GM12878 (cell line): ENCODE measurements at regions not wholly inside any gene's neighbourhood (a gene's known extent, or its start where the extent isn't known, plus 50 kb on each side); places are given as distances from the start of the nearest gene placed in this dataset.

Experiments used
- ATAC-seq: fragments of 200-7000 bp; cut with Tn5 transposase; 3 replicates; pipeline ENCODE4 v1.9.1; 2020; ENCODE audit warnings: mild to moderate bottlenecking, moderate library complexity
- BruUV-seq: library from RNA; stranded (reverse); fragments of 400-500 nt; replicated peaks from 2 replicates; lab custom pipeline; 2021; lab: Mats Ljungman, UMichigan
- CTCF ChIA-PET: fragments of 300-600 bp; sonication (Branson Sonifier 250); formaldehyde crosslinking; extraction: SDS; loops from one replicate; lab custom pipeline; 2021; ENCODE audit warnings: inconsistent platforms; lab: Yijun Ruan, JAX
- POLR2A ChIA-PET: fragments of 350-600 bp; formaldehyde crosslinking; extraction: SDS; loops from one replicate; lab custom pipeline; 2021; ENCODE audit warnings: inconsistent platforms; lab: Charles Lee
- RAD21 ChIA-PET: fragments of 300-600 bp; sonication (Branson Sonifier 250); formaldehyde crosslinking; loops from one replicate; lab custom pipeline; 2023; ENCODE audit warnings: antibody characterized with exemption; ENCODE audit not compliant: unreplicated experiment; lab: Charles Lee
- SMC1A ChIA-PET: fragments of 300-600 bp; sonication (Branson Sonifier 250); formaldehyde crosslinking; loops from one replicate; lab custom pipeline; 2023; ENCODE audit not compliant: unreplicated experiment, uncharacterized antibody; lab: Charles Lee
- DNase-seq: peaks from one replicate; pipeline ENCODE4 v3.0.0-alpha.2; 2011; ENCODE audit warnings: low read depth, low spot score
- FAIRE-seq: peaks from 3 replicates; lab custom pipeline; 2011; peaks lifted over from hg19 to GRCh38; lab: Jason Lieb, UNC
- H2AFZ ChIP-seq: 2 replicates; pipeline ENCODE4 v1.6.0; 2011; ENCODE audit warnings: low read depth, low read length, control low read depth; ENCODE audit not compliant: control insufficient read depth
- H3K27ac ChIP-seq: 2 replicates; pipeline ENCODE4 v1.5.1; 2011; ENCODE audit warnings: control low read depth; ENCODE audit not compliant: control insufficient read depth, insufficient read depth
- H3K27me3 ChIP-seq, 2 experiments: replicated peaks in 1 of 2; 2 replicates each; pipeline versions ENCODE4 v1.6.0 to v1.6.1; 2011; ENCODE audit warnings: low read length in 1 of 2; ENCODE audit not compliant: control insufficient read depth in 2 of 2, insufficient read depth in 2 of 2
- H3K36me3 ChIP-seq, 2 experiments: 2 replicates each; pipeline ENCODE4 v1.5.1; 2011; ENCODE audit warnings: low read length in 1 of 2; ENCODE audit not compliant: control insufficient read depth in 2 of 2, insufficient read depth in 2 of 2
- H3K4me1 ChIP-seq: 2 replicates; pipeline ENCODE4 v1.6.1; 2011; ENCODE audit warnings: mild to moderate bottlenecking, low read length, moderate library complexity, mixed read lengths; ENCODE audit not compliant: control insufficient read depth, insufficient read depth
- H3K4me2 ChIP-seq: 2 replicates; pipeline ENCODE4 v1.6.0; 2011; ENCODE audit warnings: control low read depth; ENCODE audit not compliant: control insufficient read depth, insufficient read depth
- H3K4me3 ChIP-seq: fragments of 200-600 bp; sonication (generic); 2 replicates; pipeline ENCODE4 v1.5.1; 2016
- H3K79me2 ChIP-seq: 2 replicates; pipeline ENCODE4 v1.6.0; 2011; ENCODE audit warnings: low read length; ENCODE audit not compliant: control insufficient read depth, insufficient read depth
- H3K9ac ChIP-seq: 2 replicates; pipeline ENCODE4 v1.8.0; 2011; ENCODE audit warnings: low read length, control low read depth, mixed read lengths; ENCODE audit not compliant: control insufficient read depth, insufficient read depth
- H3K9me3 ChIP-seq: replicated peaks from 3 replicates; pipeline ENCODE4 v1.5.1; 2011; ENCODE audit warnings: mild to moderate bottlenecking, low read length; ENCODE audit not compliant: control insufficient read depth, insufficient read depth
- H4K20me1 ChIP-seq: 2 replicates; pipeline ENCODE4 v1.6.0; 2011; ENCODE audit not compliant: control insufficient read depth, insufficient read depth
- KLF5 ChIP-seq: fragments of 450-650 bp; IDR thresholded peaks from 2 replicates; pipeline ENCODE4 v1.6.1; 2014; ENCODE audit warnings: mild to moderate bottlenecking; ENCODE audit not compliant: partially characterized antibody
- NFIC ChIP-seq: IDR thresholded peaks from 2 replicates; pipeline ENCODE4 v1.6.1; 2012; ENCODE audit warnings: low read depth, mild to moderate bottlenecking, inconsistent platforms, low read length, moderate library complexity
- NR2C1 ChIP-seq: fragments of 450-650 bp; IDR thresholded peaks from 2 replicates; pipeline ENCODE4 v1.6.1; 2017; ENCODE audit warnings: antibody characterized with exemption, mild to moderate bottlenecking, moderate library complexity
- PAX5 ChIP-seq: IDR thresholded peaks from 2 replicates; pipeline ENCODE4 v1.6.1; 2011; ENCODE audit warnings: low read depth, low read length, borderline replicate concordance
- TAF1 ChIP-seq: IDR thresholded peaks from 2 replicates; pipeline ENCODE4 v1.6.1; 2011; ENCODE audit warnings: mild to moderate bottlenecking, low read depth, low read length, borderline replicate concordance
- ZNF274 ChIP-seq: IDR thresholded peaks from one replicate; pipeline ENCODE4 v1.8.0; 2011; ENCODE audit not compliant: insufficient read length, insufficient read depth
- WGBS: methylation state at CpG from one replicate; pipeline ENCODE4 v1.1.6; 2016; ENCODE audit warnings: low lambda C conversion rate; ENCODE audit not compliant: insufficient replicate concordance, insufficient coverage; ENCODE audit errors: missing lambda C conversion rate; 5-methylcytosine and 5-hydroxymethylcytosine counted together
- in situ Hi-C: fragments of 300-500 bp; cut with MboI; formaldehyde crosslinking; loops from 9 replicates; pipeline ENCODE4 v1.14.3; 2018; ENCODE audit warnings: mixed read lengths
- intact Hi-C: fragments of 100-400 bp; cut with micrococcal nuclease; formaldehyde crosslinking; loops from one replicate; pipeline ENCODE4 v1.14.2; 2022; ENCODE audit not compliant: unreplicated experiment
- TF ChIP-seq, protein P1 (sequence below): IDR thresholded peaks from 2 replicates; pipeline ENCODE4 v1.6.1; 2012; ENCODE audit warnings: mild to moderate bottlenecking, low read depth, low read length
- TF ChIP-seq, protein P2 (sequence below): IDR thresholded peaks from 2 replicates; pipeline ENCODE4 v1.6.1; 2012; ENCODE audit warnings: low read length, inconsistent platforms
- TF ChIP-seq, protein P3 (sequence below): IDR thresholded peaks from 2 replicates; pipeline ENCODE4 v1.6.1; 2011; ENCODE audit warnings: borderline replicate concordance, low read depth, mild to moderate bottlenecking, moderate library complexity, mixed read lengths, low read length; ENCODE audit not compliant: insufficient read depth; ENCODE audit errors: extremely low read length
- TF ChIP-seq, protein P4 (sequence below): fragments of 450-650 bp; IDR thresholded peaks from 2 replicates; pipeline ENCODE4 v1.6.1; 2018; ENCODE audit warnings: borderline replicate concordance, mild to moderate bottlenecking; ENCODE audit not compliant: partially characterized antibody

DNA sequence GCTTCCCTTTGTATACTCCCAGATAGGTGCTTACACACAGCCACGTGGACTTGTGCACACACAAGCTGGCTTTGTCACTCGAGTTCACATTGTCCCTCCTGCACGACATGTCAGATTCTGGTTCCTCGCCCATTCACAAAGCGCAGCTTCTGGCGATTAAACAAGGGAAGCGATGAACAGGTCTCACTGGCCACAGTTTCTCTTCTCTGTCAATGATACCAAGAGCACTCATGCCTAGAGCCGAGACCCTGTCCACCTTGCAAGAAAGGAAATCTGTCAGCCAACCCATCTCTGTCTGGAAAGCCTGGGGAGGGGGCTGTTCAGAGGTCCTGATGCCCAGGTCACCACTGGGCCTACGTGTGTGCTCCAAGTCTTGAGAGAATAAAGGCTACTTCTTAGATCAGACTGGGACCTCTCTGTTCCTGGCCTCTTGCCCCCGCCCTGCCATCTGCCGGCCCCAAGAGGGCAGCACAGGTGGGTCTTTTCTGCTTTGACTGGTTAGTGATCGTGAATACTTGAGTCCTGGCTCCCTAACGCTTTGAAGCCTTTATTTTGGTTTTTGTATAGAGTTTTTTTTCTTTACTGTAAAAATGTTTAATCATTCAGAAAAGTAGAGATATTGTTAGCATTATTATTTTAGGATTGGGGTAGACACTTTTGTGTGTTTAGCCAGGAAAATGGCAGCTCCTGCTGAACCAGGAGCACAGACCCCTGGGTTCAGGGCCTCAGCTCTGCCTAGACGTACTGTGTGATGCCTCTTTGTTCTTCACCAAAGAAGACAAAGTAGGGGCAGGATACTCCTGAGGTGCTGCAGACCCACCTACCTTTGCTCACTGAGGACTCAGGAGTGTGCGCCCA is 104.7 kb downstream of the MRM1 start (continued):
- TF ChIP-seq, protein P1, sequence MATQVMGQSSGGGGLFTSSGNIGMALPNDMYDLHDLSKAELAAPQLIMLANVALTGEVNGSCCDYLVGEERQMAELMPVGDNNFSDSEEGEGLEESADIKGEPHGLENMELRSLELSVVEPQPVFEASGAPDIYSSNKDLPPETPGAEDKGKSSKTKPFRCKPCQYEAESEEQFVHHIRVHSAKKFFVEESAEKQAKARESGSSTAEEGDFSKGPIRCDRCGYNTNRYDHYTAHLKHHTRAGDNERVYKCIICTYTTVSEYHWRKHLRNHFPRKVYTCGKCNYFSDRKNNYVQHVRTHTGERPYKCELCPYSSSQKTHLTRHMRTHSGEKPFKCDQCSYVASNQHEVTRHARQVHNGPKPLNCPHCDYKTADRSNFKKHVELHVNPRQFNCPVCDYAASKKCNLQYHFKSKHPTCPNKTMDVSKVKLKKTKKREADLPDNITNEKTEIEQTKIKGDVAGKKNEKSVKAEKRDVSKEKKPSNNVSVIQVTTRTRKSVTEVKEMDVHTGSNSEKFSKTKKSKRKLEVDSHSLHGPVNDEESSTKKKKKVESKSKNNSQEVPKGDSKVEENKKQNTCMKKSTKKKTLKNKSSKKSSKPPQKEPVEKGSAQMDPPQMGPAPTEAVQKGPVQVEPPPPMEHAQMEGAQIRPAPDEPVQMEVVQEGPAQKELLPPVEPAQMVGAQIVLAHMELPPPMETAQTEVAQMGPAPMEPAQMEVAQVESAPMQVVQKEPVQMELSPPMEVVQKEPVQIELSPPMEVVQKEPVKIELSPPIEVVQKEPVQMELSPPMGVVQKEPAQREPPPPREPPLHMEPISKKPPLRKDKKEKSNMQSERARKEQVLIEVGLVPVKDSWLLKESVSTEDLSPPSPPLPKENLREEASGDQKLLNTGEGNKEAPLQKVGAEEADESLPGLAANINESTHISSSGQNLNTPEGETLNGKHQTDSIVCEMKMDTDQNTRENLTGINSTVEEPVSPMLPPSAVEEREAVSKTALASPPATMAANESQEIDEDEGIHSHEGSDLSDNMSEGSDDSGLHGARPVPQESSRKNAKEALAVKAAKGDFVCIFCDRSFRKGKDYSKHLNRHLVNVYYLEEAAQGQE: no peak

DNA sequence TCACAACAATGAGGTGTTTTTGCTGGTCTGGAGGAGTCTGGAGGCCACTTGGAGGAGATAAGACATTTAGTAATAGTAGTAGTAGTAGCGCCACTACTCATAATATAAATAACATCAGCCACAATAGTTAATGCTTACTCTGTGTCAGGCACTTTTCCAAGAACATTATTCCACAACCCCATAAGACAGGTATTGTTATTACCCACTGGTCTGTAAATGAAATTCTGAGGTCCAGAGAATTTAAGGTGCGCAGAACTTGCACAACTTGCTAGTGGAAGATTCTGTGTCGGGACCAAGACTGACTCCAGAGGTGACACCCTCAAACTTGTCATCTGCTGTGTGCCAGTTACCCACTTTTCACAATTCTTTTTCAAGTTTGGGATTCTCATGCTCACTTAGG is 106.5 kb downstream of the MRM1 start:
- CTCF ChIA-PET: no interaction called here
- Histone ChIP-seq H3K27ac (no peak overlapping the region), H3K79me2 (no peaks in the 10 kb centered on the region), H3K4me2 (no peak overlapping the region), H3K36me3 (no peaks in the 10 kb centered on the region), H3K9ac (no peak overlapping the region), H3K4me3 (no peak overlapping the region), H2AFZ (no peak overlapping the region), H3K9me3 (no peaks in the 10 kb centered on the region), H3K4me1 (no peaks in the 10 kb centered on the region), H4K20me1 (no peaks in the 10 kb centered on the region), H3K27me3 (no peaks in the 10 kb centered on the region; a peak in 2 of 4 replicates)
- in situ Hi-C loops (loop anchor here (5.0 kb wide), 1 partner anchor 81 kb away; no protein-coding TSS in a partner anchor), intact Hi-C loops (loop anchor here (10.0 kb wide), 1 partner anchor 83 kb away; no protein-coding TSS in a partner anchor)
- POLR2A ChIA-PET: no interaction called here
- FAIRE-seq (no peak), ATAC-seq (no peak), DNase-seq (no peak)
- WGBS: 56% methylated on average over 3 of the region's 3 CpGs
- no TSS peak for BruUV-seq
- SMC1A ChIA-PET: interaction anchor here (1.5 kb wide), 1 partner anchor 105 kb away, joined by 7 read pairs; no protein-coding TSS in a partner anchor
- RAD21 ChIA-PET: no interaction called here
- TF ChIP-seq NR2C1 (no peak), KLF5 (no peak), ZNF274 (no peak), TAF1 (no peak), NFIC (no peak), PAX5 (no peak)
- TF ChIP-seq, protein P2, sequence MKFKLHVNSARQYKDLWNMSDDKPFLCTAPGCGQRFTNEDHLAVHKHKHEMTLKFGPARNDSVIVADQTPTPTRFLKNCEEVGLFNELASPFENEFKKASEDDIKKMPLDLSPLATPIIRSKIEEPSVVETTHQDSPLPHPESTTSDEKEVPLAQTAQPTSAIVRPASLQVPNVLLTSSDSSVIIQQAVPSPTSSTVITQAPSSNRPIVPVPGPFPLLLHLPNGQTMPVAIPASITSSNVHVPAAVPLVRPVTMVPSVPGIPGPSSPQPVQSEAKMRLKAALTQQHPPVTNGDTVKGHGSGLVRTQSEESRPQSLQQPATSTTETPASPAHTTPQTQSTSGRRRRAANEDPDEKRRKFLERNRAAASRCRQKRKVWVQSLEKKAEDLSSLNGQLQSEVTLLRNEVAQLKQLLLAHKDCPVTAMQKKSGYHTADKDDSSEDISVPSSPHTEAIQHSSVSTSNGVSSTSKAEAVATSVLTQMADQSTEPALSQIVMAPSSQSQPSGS: no peak
- TF ChIP-seq, protein P3, sequence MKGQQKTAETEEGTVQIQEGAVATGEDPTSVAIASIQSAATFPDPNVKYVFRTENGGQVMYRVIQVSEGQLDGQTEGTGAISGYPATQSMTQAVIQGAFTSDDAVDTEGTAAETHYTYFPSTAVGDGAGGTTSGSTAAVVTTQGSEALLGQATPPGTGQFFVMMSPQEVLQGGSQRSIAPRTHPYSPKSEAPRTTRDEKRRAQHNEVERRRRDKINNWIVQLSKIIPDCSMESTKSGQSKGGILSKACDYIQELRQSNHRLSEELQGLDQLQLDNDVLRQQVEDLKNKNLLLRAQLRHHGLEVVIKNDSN: no peak
- TF ChIP-seq, protein P4, sequence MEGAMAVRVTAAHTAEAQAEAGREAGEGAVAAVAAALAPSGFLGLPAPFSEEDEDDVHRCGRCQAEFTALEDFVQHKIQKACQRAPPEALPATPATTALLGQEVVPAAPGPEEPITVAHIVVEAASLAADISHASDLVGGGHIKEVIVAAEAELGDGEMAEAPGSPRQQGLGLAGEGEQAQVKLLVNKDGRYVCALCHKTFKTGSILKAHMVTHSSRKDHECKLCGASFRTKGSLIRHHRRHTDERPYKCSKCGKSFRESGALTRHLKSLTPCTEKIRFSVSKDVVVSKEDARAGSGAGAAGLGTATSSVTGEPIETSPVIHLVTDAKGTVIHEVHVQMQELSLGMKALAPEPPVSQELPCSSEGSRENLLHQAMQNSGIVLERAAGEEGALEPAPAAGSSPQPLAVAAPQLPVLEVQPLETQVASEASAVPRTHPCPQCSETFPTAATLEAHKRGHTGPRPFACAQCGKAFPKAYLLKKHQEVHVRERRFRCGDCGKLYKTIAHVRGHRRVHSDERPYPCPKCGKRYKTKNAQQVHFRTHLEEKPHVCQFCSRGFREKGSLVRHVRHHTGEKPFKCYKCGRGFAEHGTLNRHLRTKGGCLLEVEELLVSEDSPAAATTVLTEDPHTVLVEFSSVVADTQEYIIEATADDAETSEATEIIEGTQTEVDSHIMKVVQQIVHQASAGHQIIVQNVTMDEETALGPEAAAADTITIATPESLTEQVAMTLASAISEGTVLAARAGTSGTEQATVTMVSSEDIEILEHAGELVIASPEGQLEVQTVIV: no peak
